ENCODE measurements at regions not wholly inside any gene's neighbourhood (a gene's known extent, or its start where the extent isn't known, plus 50 kb on each side); places are given as distances from the start of the nearest gene placed in this dataset.

DNA sequence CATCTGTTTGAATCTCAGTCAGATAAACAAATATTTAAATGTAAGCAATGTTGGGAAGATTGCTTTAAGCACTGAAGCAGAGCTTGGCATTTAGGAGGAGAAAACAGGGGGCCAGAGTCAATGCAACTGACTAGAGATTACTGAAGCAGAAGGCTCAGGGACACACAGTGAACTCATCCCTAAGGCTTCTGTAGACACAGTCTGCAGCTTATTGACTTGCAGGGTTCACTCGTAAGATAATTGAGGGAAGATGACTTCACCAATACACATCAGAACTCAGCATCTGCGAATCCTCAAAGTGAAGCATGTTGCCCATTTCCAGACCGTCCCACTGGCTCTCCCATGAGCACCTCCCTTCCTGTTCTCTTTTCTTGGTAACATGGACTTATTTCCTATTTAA, 363.4 kb upstream of the PFKP start:
- TF ChIP-seq, protein P1, sequence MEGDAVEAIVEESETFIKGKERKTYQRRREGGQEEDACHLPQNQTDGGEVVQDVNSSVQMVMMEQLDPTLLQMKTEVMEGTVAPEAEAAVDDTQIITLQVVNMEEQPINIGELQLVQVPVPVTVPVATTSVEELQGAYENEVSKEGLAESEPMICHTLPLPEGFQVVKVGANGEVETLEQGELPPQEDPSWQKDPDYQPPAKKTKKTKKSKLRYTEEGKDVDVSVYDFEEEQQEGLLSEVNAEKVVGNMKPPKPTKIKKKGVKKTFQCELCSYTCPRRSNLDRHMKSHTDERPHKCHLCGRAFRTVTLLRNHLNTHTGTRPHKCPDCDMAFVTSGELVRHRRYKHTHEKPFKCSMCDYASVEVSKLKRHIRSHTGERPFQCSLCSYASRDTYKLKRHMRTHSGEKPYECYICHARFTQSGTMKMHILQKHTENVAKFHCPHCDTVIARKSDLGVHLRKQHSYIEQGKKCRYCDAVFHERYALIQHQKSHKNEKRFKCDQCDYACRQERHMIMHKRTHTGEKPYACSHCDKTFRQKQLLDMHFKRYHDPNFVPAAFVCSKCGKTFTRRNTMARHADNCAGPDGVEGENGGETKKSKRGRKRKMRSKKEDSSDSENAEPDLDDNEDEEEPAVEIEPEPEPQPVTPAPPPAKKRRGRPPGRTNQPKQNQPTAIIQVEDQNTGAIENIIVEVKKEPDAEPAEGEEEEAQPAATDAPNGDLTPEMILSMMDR (tag by site-specific recombination; IDR thresholded peaks at IDR 0.05), result no peak
- TF ChIP-seq ZNF416 (tag by site-specific recombination; IDR thresholded peaks at IDR 0.05), result no peak
- TF ChIP-seq ZNF549 (tag by site-specific recombination; IDR thresholded peaks at IDR 0.05), result no peak
- no peak for TF ChIP-seq ATF2 (tag by site-specific recombination; IDR thresholded peaks at IDR 0.05; ENCODE audit: low read depth)
- no peak for TF ChIP-seq ZNF785 (tag by site-specific recombination; IDR thresholded peaks at IDR 0.05)
- TF ChIP-seq, protein P2, sequence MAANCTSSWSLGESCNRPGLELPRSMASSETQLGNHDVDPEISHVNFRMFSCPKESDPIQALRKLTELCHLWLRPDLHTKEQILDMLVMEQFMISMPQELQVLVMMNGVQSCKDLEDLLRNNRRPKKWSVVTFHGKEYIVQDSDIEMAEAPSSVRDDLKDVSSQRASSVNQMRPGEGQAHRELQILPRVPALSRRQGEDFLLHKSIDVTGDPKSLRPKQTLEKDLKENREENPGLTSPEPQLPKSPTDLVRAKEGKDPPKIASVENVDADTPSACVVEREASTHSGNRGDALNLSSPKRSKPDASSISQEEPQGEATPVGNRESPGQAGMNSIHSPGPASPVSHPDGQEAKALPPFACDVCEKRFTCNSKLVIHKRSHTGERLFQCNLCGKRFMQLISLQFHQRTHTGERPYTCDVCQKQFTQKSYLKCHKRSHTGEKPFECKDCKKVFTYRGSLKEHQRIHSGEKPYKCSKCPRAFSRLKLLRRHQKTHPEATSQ (tag by site-specific recombination; IDR thresholded peaks at IDR 0.05), result no peak
- TF ChIP-seq ZNF558 (tag by site-specific recombination; IDR thresholded peaks at IDR 0.05), result no peak
- TF ChIP-seq ZNF248 (tag by site-specific recombination; IDR thresholded peaks at IDR 0.05), result no peak
- no peak for TF ChIP-seq ZNF266 (tag by site-specific recombination; IDR thresholded peaks at IDR 0.05; ENCODE audit: low read depth)
- TF ChIP-seq, protein P3, sequence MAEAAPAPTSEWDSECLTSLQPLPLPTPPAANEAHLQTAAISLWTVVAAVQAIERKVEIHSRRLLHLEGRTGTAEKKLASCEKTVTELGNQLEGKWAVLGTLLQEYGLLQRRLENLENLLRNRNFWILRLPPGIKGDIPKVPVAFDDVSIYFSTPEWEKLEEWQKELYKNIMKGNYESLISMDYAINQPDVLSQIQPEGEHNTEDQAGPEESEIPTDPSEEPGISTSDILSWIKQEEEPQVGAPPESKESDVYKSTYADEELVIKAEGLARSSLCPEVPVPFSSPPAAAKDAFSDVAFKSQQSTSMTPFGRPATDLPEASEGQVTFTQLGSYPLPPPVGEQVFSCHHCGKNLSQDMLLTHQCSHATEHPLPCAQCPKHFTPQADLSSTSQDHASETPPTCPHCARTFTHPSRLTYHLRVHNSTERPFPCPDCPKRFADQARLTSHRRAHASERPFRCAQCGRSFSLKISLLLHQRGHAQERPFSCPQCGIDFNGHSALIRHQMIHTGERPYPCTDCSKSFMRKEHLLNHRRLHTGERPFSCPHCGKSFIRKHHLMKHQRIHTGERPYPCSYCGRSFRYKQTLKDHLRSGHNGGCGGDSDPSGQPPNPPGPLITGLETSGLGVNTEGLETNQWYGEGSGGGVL (tag by site-specific recombination; IDR thresholded peaks at IDR 0.05), result no peak
- TF ChIP-seq SCRT2 (tag by site-specific recombination; IDR thresholded peaks at IDR 0.05), result no peak
